Testis (tissue), 2 donors: ENCODE measurements at regions not wholly inside any gene's neighbourhood (a gene's known extent, or its start where the extent isn't known, plus 50 kb on each side); places are given as distances from the start of the nearest gene placed in this dataset.

ENCODE experiments used
- DNase-seq: peaks from one replicate; pipeline ENCODE4 v3.0.0-alpha.2; 2019
- H3K27ac ChIP-seq, 2 donors: fragments of 200-600 bp; sonication (generic); one replicate each; pipeline ENCODE4 v1.5.1; 2019
- H3K27me3 ChIP-seq: fragments of 200-600 bp; sonication (generic); one replicate; pipeline ENCODE4 v1.5.1; 2019
- H3K36me3 ChIP-seq: fragments of 200-600 bp; sonication (generic); one replicate; pipeline ENCODE4 v1.5.1; 2017; ENCODE audit warnings: low read depth; ENCODE audit errors: missing control alignments
- H3K4me1 ChIP-seq: fragments of 200-600 bp; sonication (generic); one replicate; pipeline ENCODE4 v1.5.1; 2019
- H3K4me3 ChIP-seq, 2 donors: fragments of 200-600 bp; sonication (generic); one replicate each; pipeline ENCODE4 v1.5.1; 2017 to 2019
- H3K9me3 ChIP-seq: fragments of 200-600 bp; sonication (generic); one replicate; pipeline ENCODE4 v1.5.1; 2017
- POLR2A ChIP-seq: fragments of 450-650 bp; IDR thresholded peaks from one replicate; pipeline ENCODE4 v1.6.1; 2017; ENCODE audit warnings: antibody characterized with exemption, mild to moderate bottlenecking, moderate library complexity
- WGBS, 2 donors: methylation state at CpG; one replicate each; pipeline ENCODE4 v1.1.5; 2018; 5-methylcytosine and 5-hydroxymethylcytosine counted together
- intact Hi-C: fragments of 100-400 bp; cut with DNase I; formaldehyde crosslinking; loops from one replicate; pipeline ENCODE4 v1.15.1; 2023; ENCODE audit warnings: low total_unique reads
- TF ChIP-seq, protein P1 (sequence below), 3 experiments: fragments of 450-650 bp in 2 of 3; fragments of 200-600 bp in 1 of 3; sonication (generic) in 1 of 3; IDR thresholded peaks; one replicate each; pipeline ENCODE4 v1.5.1; 2016 to 2019; ENCODE audit warnings: antibody characterized with exemption in 3 of 3, mild to moderate bottlenecking in 2 of 3, moderate library complexity in 1 of 3

DNA sequence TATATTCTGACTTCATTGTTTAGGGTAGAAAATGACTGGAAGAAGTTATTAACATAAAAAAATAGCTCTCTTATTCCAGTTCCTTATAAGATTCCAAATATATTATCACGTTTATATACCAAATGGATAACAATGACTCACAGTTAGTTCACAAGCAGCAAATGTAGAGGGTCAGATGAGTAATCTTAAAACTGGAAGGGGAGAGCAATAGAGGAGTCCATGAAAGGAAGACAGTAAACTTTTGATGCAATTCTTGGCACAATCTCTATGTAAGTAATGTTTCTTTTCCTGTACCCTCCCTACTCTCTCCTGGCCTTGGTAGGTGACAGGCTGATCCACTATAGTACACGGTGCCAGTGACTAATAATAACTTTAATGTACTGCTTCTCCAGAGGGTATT, 259.0 kb upstream of the TRPC5 start:
- TF ChIP-seq, protein P1, sequence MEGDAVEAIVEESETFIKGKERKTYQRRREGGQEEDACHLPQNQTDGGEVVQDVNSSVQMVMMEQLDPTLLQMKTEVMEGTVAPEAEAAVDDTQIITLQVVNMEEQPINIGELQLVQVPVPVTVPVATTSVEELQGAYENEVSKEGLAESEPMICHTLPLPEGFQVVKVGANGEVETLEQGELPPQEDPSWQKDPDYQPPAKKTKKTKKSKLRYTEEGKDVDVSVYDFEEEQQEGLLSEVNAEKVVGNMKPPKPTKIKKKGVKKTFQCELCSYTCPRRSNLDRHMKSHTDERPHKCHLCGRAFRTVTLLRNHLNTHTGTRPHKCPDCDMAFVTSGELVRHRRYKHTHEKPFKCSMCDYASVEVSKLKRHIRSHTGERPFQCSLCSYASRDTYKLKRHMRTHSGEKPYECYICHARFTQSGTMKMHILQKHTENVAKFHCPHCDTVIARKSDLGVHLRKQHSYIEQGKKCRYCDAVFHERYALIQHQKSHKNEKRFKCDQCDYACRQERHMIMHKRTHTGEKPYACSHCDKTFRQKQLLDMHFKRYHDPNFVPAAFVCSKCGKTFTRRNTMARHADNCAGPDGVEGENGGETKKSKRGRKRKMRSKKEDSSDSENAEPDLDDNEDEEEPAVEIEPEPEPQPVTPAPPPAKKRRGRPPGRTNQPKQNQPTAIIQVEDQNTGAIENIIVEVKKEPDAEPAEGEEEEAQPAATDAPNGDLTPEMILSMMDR (IDR thresholded peaks at IDR 0.05) = no peak
- TF ChIP-seq POLR2A = no peak
- WGBS, 2 donors = 40 to 54% methylated on average over 2 of the region's 2 CpGs
- Histone ChIP-seq H3K4me3 (no peak overlapping the region), H3K9me3 (no peaks in the 10 kb centered on the region), H3K27me3 (no peaks in the 10 kb centered on the region), H3K27ac (no peak overlapping the region), H3K36me3 (no peaks in the 10 kb centered on the region), H3K4me1 (no peaks in the 10 kb centered on the region)
- DNase-seq = peak; percentile 17
- intact Hi-C loops = no loop called here

DNA sequence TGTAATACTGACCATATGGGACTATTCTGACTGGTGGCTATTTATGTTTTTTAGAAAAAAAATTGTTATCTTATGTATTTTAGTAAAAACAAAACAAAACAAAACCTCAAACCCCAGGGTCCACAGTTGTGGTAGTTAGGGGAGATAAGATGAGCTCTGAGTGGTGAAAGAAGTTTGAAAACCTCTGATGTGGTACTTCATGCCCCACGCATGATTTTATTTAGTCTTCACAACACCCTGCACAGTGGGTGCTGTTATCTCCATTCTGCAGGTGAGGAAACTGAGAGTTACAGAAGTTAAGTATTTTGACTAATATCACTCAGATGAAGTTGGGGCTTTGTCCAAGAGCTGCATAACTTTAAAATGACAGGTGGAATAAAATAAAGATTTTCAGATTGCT, 230.6 kb upstream of the TRPC5 start:
- no peak for TF ChIP-seq POLR2A
- TF ChIP-seq, protein P1 (IDR thresholded peaks at IDR 0.05) = no peak
- 100% methylated on average over 1 of the region's 1 CpG for WGBS, 2 donors
- H3K4me1 ChIP-seq = no peaks in the 10 kb centered on the region
- H3K27me3 ChIP-seq = no peaks in the 10 kb centered on the region
- no peaks in the 10 kb centered on the region for H3K36me3 ChIP-seq
- intact Hi-C loops = no loop called here
- no peak for DNase-seq
- no peak overlapping the region for H3K4me3 ChIP-seq
- H3K27ac ChIP-seq = no peak overlapping the region
- no peaks in the 10 kb centered on the region for H3K9me3 ChIP-seq

GRCh38 chrX:112306027-112306426, 223.5 kb upstream of the TRPC5 start:
- WGBS, 2 donors = 66 to 69% methylated on average over 3 of the region's 3 CpGs
- no peaks in the 10 kb centered on the region for H3K27me3 ChIP-seq
- no peaks in the 10 kb centered on the region for H3K9me3 ChIP-seq
- no peak overlapping the region for H3K27ac ChIP-seq
- no peak overlapping the region for H3K4me3 ChIP-seq
- DNase-seq = no peak
- TF ChIP-seq, protein P1 (IDR thresholded peaks at IDR 0.05) = no peak
- TF ChIP-seq POLR2A = no peak
- H3K4me1 ChIP-seq = no peaks in the 10 kb centered on the region
- H3K36me3 ChIP-seq = no peaks in the 10 kb centered on the region
- intact Hi-C loops = no loop called here

DNA sequence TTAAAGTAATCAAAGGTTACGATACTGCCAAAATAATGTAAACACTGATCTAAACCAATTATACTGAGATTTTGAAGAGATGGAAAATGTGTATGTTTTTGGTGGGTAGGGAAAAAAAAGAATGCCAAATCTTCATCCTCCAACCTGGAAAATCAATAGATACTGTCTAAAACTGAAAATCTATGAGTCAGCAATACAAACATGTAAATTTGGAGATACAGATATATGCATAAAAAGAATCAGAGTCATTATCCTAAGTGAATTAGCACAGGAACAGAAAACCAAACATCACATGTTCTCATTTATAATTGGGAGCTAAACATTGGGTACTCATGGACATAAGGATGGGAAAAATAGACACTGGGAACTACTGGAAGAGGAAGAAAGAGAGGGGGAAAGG, 197.4 kb upstream of the TRPC5 start:
- Histone ChIP-seq H3K27ac (no peak overlapping the region), H3K27me3 (no peaks in the 10 kb centered on the region), H3K4me1 (no peaks in the 10 kb centered on the region), H3K36me3 (no peaks in the 10 kb centered on the region), H3K9me3 (no peaks in the 10 kb centered on the region), H3K4me3 (no peak overlapping the region)
- WGBS, 2 donors = 100% methylated on average over 1 of the region's 1 CpG
- DNase-seq = no peak
- no peak for TF ChIP-seq POLR2A
- TF ChIP-seq, protein P1 (IDR thresholded peaks at IDR 0.05) = no peak
- intact Hi-C loops = no loop called here

- TF ChIP-seq, protein P1 (IDR thresholded peaks at IDR 0.05) = no peak
- no peak for TF ChIP-seq POLR2A
- intact Hi-C loops = no loop called here
Measured at GRCh38 chrX:112270991-112271390, 188.4 kb upstream of the TRPC5 start.

More at GRCh38 chrX:112270991-112271390, 188.4 kb upstream of the TRPC5 start:
- H3K9me3 ChIP-seq = no peaks in the 10 kb centered on the region
- WGBS, 2 donors = 45 to 64% methylated on average over 2 of the region's 2 CpGs
- no peaks in the 10 kb centered on the region for H3K36me3 ChIP-seq
- no peaks in the 10 kb centered on the region for H3K4me1 ChIP-seq
- H3K4me3 ChIP-seq = no peak overlapping the region
- H3K27me3 ChIP-seq = no peaks in the 10 kb centered on the region
- H3K27ac ChIP-seq = no peak overlapping the region
- DNase-seq = no peak
